ENCODE measurements at regions not wholly inside any gene's neighbourhood (a gene's known extent, or its start where the extent isn't known, plus 50 kb on each side); places are given as distances from the start of the nearest gene placed in this dataset.

- H2BK5ac ChIP-seq (ENCODE audit: low read length): no peak overlapping the region
- H3K27ac ChIP-seq (replicated peaks; ENCODE audit: low read length): no peak overlapping the region
- DNase-seq (ENCODE audit: low spot score): no peak
- H3K79me1 ChIP-seq (ENCODE audit: low read depth, low read length): no peaks in the 10 kb centered on the region
- no peak overlapping the region for H3K23ac ChIP-seq (ENCODE audit: low read depth, low read length, poor library complexity)
- no peaks in the 10 kb centered on the region for H3K36me3 ChIP-seq (replicated peaks in 1 of 2; ENCODE audit: control insufficient read depth in 2 of 2, insufficient read depth in 2 of 2, low read length in 2 of 2)
- H3K9ac ChIP-seq (ENCODE audit: low read depth, low read length, poor library complexity): no peak overlapping the region
- H4K8ac ChIP-seq (ENCODE audit: low read depth, low read length): no peak overlapping the region
- H2AFZ ChIP-seq (ENCODE audit: low read length): peak overlapping the region; percentile 19
- no peak overlapping the region for H3K18ac ChIP-seq (ENCODE audit: low read length)
- no peak overlapping the region for H2BK15ac ChIP-seq (ENCODE audit: low read length)
- WGBS, 2 donors (ENCODE audit: extremely low coverage in 2 of 2, insufficient read length in 2 of 2, insufficient replicate concordance in 1 of 2): no CpG with 5 or more reads among the region's 6 CpGs
- no peaks in the 10 kb centered on the region for H3K9me3 ChIP-seq (replicated peaks in 1 of 2; ENCODE audit: control insufficient read depth in 2 of 2, insufficient read depth in 1 of 2, low read depth in 1 of 2, low read length in 2 of 2)
- H3K4me1 ChIP-seq (ENCODE audit: control insufficient read depth in 2 of 2, insufficient read depth in 1 of 2, low read depth in 1 of 2, low read length in 2 of 2): no peaks in the 10 kb centered on the region
- no peaks in the 10 kb centered on the region for H3K27me3 ChIP-seq (ENCODE audit: control insufficient read depth in 3 of 3, insufficient read depth in 3 of 3, low read depth in 1 of 3, low read length in 3 of 3)
- H3K4me2 ChIP-seq (ENCODE audit: insufficient read depth, low read length, poor library complexity, severe bottlenecking): no peak overlapping the region
- H2BK120ac ChIP-seq (ENCODE audit: low read depth, low read length): no peak overlapping the region
- H2BK12ac ChIP-seq (ENCODE audit: low read length): no peak overlapping the region
- no peak overlapping the region for H3K4me3 ChIP-seq (ENCODE audit: low read length in 2 of 2)
- no peak overlapping the region for H2AK5ac ChIP-seq (ENCODE audit: low read depth, low read length)
- H3K4ac ChIP-seq (ENCODE audit: low read length): no peak overlapping the region
- H4K91ac ChIP-seq (ENCODE audit: low read depth, low read length, poor library complexity): no peak overlapping the region
- no peak overlapping the region for H3K14ac ChIP-seq (ENCODE audit: low read length)
Observed at GRCh38 chr4:117771647-117772337, 262.5 kb upstream of the NDST3 start.

DNA sequence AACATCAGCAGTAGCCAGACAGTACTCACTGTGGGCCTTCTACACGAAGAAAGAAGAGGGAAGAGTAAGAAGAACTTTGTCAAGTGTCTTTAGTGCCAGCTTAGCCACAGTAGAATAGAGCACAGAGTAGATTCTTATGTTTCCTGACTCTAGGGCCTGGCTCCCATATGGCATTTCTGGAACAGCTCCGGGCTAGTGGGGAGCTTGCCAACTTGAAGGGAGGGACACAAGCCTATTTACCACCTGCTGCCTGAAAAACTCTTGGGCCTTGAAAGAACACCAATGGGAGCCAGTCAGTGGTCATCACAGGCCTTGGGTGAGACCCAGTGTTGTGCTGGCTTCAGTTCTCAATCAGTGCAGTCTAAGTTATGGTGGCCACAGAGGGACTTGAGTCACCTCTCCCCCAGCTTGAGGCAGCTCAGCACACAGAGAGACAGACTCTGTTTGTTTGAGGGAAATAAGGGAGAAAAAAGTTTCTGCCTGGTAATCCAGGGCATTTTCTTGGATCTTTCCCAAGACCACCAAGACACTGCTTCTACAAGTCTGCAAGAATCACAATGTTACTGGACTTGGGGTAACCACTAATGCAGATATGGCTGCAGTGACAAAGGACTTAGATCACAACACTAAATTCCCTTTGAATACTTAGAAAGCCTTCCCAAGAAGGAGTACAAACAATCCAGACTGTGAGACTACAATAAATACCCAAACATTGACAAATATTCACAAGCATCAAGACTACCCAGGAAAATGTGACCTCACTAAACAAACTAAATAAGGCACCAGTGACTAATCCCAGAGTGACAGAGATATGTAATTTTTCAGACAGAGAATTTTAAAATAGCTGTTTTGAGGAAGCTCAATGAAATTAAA lies 261.0 kb upstream of the NDST3 start:
- Histone ChIP-seq H3K36me3 (replicated peaks in 1 of 2; ENCODE audit: control insufficient read depth in 2 of 2, insufficient read depth in 2 of 2, low read length in 2 of 2) (no peaks in the 10 kb centered on the region), H2AFZ (ENCODE audit: low read length) (peak overlapping the region; percentile 9), H3K4me3 (ENCODE audit: low read length in 2 of 2) (no peak overlapping the region), H3K23ac (ENCODE audit: low read depth, low read length, poor library complexity) (no peak overlapping the region), H2BK12ac (ENCODE audit: low read length) (no peak overlapping the region), H2AK5ac (ENCODE audit: low read depth, low read length) (no peak overlapping the region), H3K4me2 (ENCODE audit: insufficient read depth, low read length, poor library complexity, severe bottlenecking) (no peak overlapping the region), H3K9ac (ENCODE audit: low read depth, low read length, poor library complexity) (no peak overlapping the region), H3K4me1 (ENCODE audit: control insufficient read depth in 2 of 2, insufficient read depth in 1 of 2, low read depth in 1 of 2, low read length in 2 of 2) (no peaks in the 10 kb centered on the region), H2BK15ac (ENCODE audit: low read length) (no peak overlapping the region), H3K79me1 (ENCODE audit: low read depth, low read length) (no peaks in the 10 kb centered on the region), H3K14ac (ENCODE audit: low read length) (no peak overlapping the region), H3K18ac (ENCODE audit: low read length) (no peak overlapping the region), H4K8ac (ENCODE audit: low read depth, low read length) (no peak overlapping the region), H2BK120ac (ENCODE audit: low read depth, low read length) (no peak overlapping the region), H3K4ac (ENCODE audit: low read length) (no peak overlapping the region), H4K91ac (ENCODE audit: low read depth, low read length, poor library complexity) (no peak overlapping the region), H2BK5ac (ENCODE audit: low read length) (no peak overlapping the region), H3K27ac (replicated peaks; ENCODE audit: low read length) (no peak overlapping the region), H3K9me3 (replicated peaks in 1 of 2; ENCODE audit: control insufficient read depth in 2 of 2, insufficient read depth in 1 of 2, low read depth in 1 of 2, low read length in 2 of 2) (no peaks in the 10 kb centered on the region), H3K27me3 (ENCODE audit: control insufficient read depth in 3 of 3, insufficient read depth in 3 of 3, low read depth in 1 of 3, low read length in 3 of 3) (no peaks in the 10 kb centered on the region)
- no peak for DNase-seq (ENCODE audit: low spot score)
- WGBS, 2 donors (ENCODE audit: extremely low coverage in 2 of 2, insufficient read length in 2 of 2, insufficient replicate concordance in 1 of 2): no CpG with 5 or more reads among the region's 2 CpGs

DNA sequence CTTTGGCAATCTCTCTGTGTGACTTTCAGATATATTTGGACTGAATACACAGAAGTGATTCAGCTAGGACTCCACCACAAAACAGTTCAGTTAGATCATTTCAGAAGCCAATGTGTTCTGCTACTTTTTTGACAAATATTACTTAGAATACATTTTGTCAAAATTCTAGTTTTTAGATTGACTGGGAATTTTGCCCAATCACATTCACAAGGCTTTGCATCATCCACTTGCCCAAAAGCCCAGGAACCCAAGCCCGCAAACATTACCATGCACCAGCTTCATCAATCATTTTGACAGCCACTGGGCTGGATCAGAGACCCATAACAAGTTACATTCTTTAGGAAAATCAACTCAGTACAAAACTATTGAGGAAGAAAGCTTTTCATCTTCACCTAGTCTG lies 256.6 kb upstream of the NDST3 start:
- H4K91ac ChIP-seq (ENCODE audit: low read depth, low read length, poor library complexity): no peak overlapping the region
- H3K4me1 ChIP-seq (ENCODE audit: control insufficient read depth in 2 of 2, insufficient read depth in 1 of 2, low read depth in 1 of 2, low read length in 2 of 2): no peaks in the 10 kb centered on the region
- no peak overlapping the region for H3K4ac ChIP-seq (ENCODE audit: low read length)
- no peak overlapping the region for H2BK12ac ChIP-seq (ENCODE audit: low read length)
- H3K4me3 ChIP-seq (ENCODE audit: low read length in 2 of 2): no peak overlapping the region
- no peak overlapping the region for H2BK120ac ChIP-seq (ENCODE audit: low read depth, low read length)
- no peak overlapping the region for H3K27ac ChIP-seq (replicated peaks; ENCODE audit: low read length)
- H4K8ac ChIP-seq (ENCODE audit: low read depth, low read length): no peak overlapping the region
- no peak overlapping the region for H3K4me2 ChIP-seq (ENCODE audit: insufficient read depth, low read length, poor library complexity, severe bottlenecking)
- H2AFZ ChIP-seq (ENCODE audit: low read length): no peak overlapping the region
- H3K23ac ChIP-seq (ENCODE audit: low read depth, low read length, poor library complexity): no peak overlapping the region
- H3K9me3 ChIP-seq (replicated peaks in 1 of 2; ENCODE audit: control insufficient read depth in 2 of 2, insufficient read depth in 1 of 2, low read depth in 1 of 2, low read length in 2 of 2): no peaks in the 10 kb centered on the region
- H3K9ac ChIP-seq (ENCODE audit: low read depth, low read length, poor library complexity): no peak overlapping the region
- no peak overlapping the region for H3K14ac ChIP-seq (ENCODE audit: low read length)
- no peak overlapping the region for H3K18ac ChIP-seq (ENCODE audit: low read length)
- no peaks in the 10 kb centered on the region for H3K27me3 ChIP-seq (ENCODE audit: control insufficient read depth in 3 of 3, insufficient read depth in 3 of 3, low read depth in 1 of 3, low read length in 3 of 3)
- H3K79me1 ChIP-seq (ENCODE audit: low read depth, low read length): no peaks in the 10 kb centered on the region
- H2BK15ac ChIP-seq (ENCODE audit: low read length): no peak overlapping the region
- no CpG with 5 or more reads among the region's 1 CpG for WGBS, 2 donors (ENCODE audit: extremely low coverage in 2 of 2, insufficient read length in 2 of 2, insufficient replicate concordance in 1 of 2)
- no peak for DNase-seq (ENCODE audit: low spot score)
- no peak overlapping the region for H2AK5ac ChIP-seq (ENCODE audit: low read depth, low read length)
- no peaks in the 10 kb centered on the region for H3K36me3 ChIP-seq (replicated peaks in 1 of 2; ENCODE audit: control insufficient read depth in 2 of 2, insufficient read depth in 2 of 2, low read length in 2 of 2)
- no peak overlapping the region for H2BK5ac ChIP-seq (ENCODE audit: low read length)

DNA sequence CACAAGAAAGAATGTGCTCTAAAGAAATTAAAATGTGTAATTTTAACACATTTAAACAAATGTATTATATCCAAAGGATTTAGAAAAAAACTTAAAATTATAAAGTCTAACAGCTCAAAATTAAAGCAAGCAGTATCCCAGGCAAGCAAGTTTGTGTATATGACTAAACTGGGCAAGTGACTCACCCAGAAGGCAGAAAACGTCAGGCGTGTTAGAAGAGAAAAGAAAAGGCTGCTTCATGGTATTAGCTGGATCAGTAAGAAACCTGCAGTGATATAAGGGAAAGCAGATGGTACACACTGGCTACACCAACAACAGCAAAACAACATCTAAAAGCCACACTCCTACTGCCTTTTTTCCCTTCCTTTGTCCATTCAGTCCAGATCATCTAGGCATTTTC lies 250.6 kb upstream of the NDST3 start:
- DNase-seq (ENCODE audit: low spot score): no peak
- Histone ChIP-seq H4K91ac (ENCODE audit: low read depth, low read length, poor library complexity) (no peak overlapping the region), H3K14ac (ENCODE audit: low read length) (no peak overlapping the region), H3K18ac (ENCODE audit: low read length) (no peak overlapping the region), H3K4me1 (ENCODE audit: control insufficient read depth in 2 of 2, insufficient read depth in 1 of 2, low read depth in 1 of 2, low read length in 2 of 2) (peaks cover 0 to 3% of the 10 kb centered on the region in 2 donors), H3K4ac (ENCODE audit: low read length) (no peak overlapping the region), H3K4me2 (ENCODE audit: insufficient read depth, low read length, poor library complexity, severe bottlenecking) (no peak overlapping the region), H3K36me3 (replicated peaks in 1 of 2; ENCODE audit: control insufficient read depth in 2 of 2, insufficient read depth in 2 of 2, low read length in 2 of 2) (no peaks in the 10 kb centered on the region), H2AFZ (ENCODE audit: low read length) (peak overlapping the region; percentile 69), H2AK5ac (ENCODE audit: low read depth, low read length) (no peak overlapping the region), H2BK5ac (ENCODE audit: low read length) (no peak overlapping the region), H3K79me1 (ENCODE audit: low read depth, low read length) (no peaks in the 10 kb centered on the region), H3K27me3 (ENCODE audit: control insufficient read depth in 3 of 3, insufficient read depth in 3 of 3, low read depth in 1 of 3, low read length in 3 of 3) (no peaks in the 10 kb centered on the region), H3K4me3 (ENCODE audit: low read length in 2 of 2) (no peak overlapping the region), H3K23ac (ENCODE audit: low read depth, low read length, poor library complexity) (no peak overlapping the region), H2BK15ac (ENCODE audit: low read length) (no peak overlapping the region), H3K9ac (ENCODE audit: low read depth, low read length, poor library complexity) (no peak overlapping the region), H2BK120ac (ENCODE audit: low read depth, low read length) (no peak overlapping the region), H4K8ac (ENCODE audit: low read depth, low read length) (no peak overlapping the region), H3K9me3 (replicated peaks in 1 of 2; ENCODE audit: control insufficient read depth in 2 of 2, insufficient read depth in 1 of 2, low read depth in 1 of 2, low read length in 2 of 2) (no peaks in the 10 kb centered on the region), H3K27ac (replicated peaks; ENCODE audit: low read length) (no peak overlapping the region), H2BK12ac (ENCODE audit: low read length) (no peak overlapping the region)
- WGBS, 2 donors (ENCODE audit: extremely low coverage in 2 of 2, insufficient read length in 2 of 2, insufficient replicate concordance in 1 of 2): no CpG with 5 or more reads among the region's 2 CpGs

Data from neuronal stem cell (in vitro differentiated cells).